ENCODE measurements at regions not wholly inside any gene's neighbourhood (a gene's known extent, or its start where the extent isn't known, plus 50 kb on each side); places are given as distances from the start of the nearest gene placed in this dataset.

DNA sequence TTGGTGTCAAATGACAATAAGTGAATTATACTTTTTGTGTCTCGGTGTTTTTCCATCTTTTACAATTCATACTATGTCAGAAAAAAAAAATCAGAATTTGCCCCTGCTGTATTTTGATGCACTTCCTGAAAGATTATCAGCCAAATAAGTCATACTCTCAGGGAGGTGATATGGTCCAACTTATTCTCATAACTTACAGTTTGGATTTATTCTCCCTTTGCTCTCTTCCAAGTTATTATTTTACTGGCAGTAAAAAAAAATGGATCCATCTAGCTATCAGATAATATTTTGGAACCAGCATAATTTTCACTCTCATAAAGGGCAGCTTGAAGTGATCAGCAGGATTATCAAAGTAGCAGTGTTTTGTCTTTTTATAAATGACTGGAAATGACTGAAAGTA, 337.1 kb downstream of the BMPER start:
- no peak overlapping the region for H2AFZ ChIP-seq (ENCODE audit: low read depth, low read length)
- H3K14ac ChIP-seq (ENCODE audit: low read length in 2 of 2) = no peak overlapping the region
- no CpG with 5 or more reads among the region's 1 CpG for WGBS
- no peaks in the 10 kb centered on the region for H3K79me1 ChIP-seq (replicated peaks; ENCODE audit: low read length, poor library complexity, severe bottlenecking)
- no peaks in the 10 kb centered on the region for H3K27me3 ChIP-seq (ENCODE audit: control insufficient read depth in 1 of 2, insufficient read depth in 1 of 2, low read length in 2 of 2)
- H4K8ac ChIP-seq (ENCODE audit: low read length) = no peak overlapping the region
- H3K4ac ChIP-seq (ENCODE audit: low read depth in 1 of 2, low read length in 2 of 2) = no peak overlapping the region
- no peak overlapping the region for H3K18ac ChIP-seq (ENCODE audit: low read depth in 1 of 2, low read length in 2 of 2)
- DNase-seq = no peak
- H4K91ac ChIP-seq (ENCODE audit: low read length) = no peak overlapping the region
- H3K9me3 ChIP-seq (ENCODE audit: control insufficient read depth, low read length) = no peaks in the 10 kb centered on the region
- H2BK12ac ChIP-seq (ENCODE audit: low read length in 2 of 2) = no peak overlapping the region
- no peak overlapping the region for H3K4me3 ChIP-seq (ENCODE audit: insufficient read depth in 1 of 2, low read depth in 1 of 2, low read length in 2 of 2)
- no peak overlapping the region for H2BK15ac ChIP-seq (ENCODE audit: low read depth, poor library complexity, severe bottlenecking)
- no peak overlapping the region for H3K27ac ChIP-seq (ENCODE audit: low read length, poor library complexity, severe bottlenecking)
- no peak overlapping the region for H3K23ac ChIP-seq (ENCODE audit: low read length in 2 of 2)
- no peak overlapping the region for H2AK5ac ChIP-seq (ENCODE audit: low read length, severe bottlenecking)
- no peak overlapping the region for H3K9ac ChIP-seq (ENCODE audit: low read length)
- no peak overlapping the region for H2BK120ac ChIP-seq (ENCODE audit: low read depth, low read length)
- H3K36me3 ChIP-seq (ENCODE audit: control insufficient read depth in 1 of 2, insufficient read depth in 2 of 2, low read depth in 1 of 2, low read length in 2 of 2) = no peaks in the 10 kb centered on the region
- no peak overlapping the region for H2BK5ac ChIP-seq (ENCODE audit: low read depth, low read length, poor library complexity, severe bottlenecking)
- H3K4me2 ChIP-seq (ENCODE audit: low read length, poor library complexity, severe bottlenecking) = no peak overlapping the region
- H3K4me1 ChIP-seq (ENCODE audit: control insufficient read depth, insufficient read depth, low read depth, low read length) = no peaks in the 10 kb centered on the region

- H3K79me1 ChIP-seq (replicated peaks; ENCODE audit: low read length, poor library complexity, severe bottlenecking) = no peaks in the 10 kb centered on the region
- no peak overlapping the region for H2AFZ ChIP-seq (ENCODE audit: low read depth, low read length)
- H3K9ac ChIP-seq (ENCODE audit: low read length) = no peak overlapping the region
- H2AK5ac ChIP-seq (ENCODE audit: low read length, severe bottlenecking) = no peak overlapping the region
- no peaks in the 10 kb centered on the region for H3K9me3 ChIP-seq (ENCODE audit: control insufficient read depth, low read length)
- no peak overlapping the region for H2BK120ac ChIP-seq (ENCODE audit: low read depth, low read length)
- no peak overlapping the region for H4K91ac ChIP-seq (ENCODE audit: low read length)
- H3K14ac ChIP-seq (ENCODE audit: low read length in 2 of 2) = no peak overlapping the region
- no peak overlapping the region for H3K27ac ChIP-seq (ENCODE audit: low read length, poor library complexity, severe bottlenecking)
- H3K18ac ChIP-seq (ENCODE audit: low read depth in 1 of 2, low read length in 2 of 2) = no peak overlapping the region
- H3K4me2 ChIP-seq (ENCODE audit: low read length, poor library complexity, severe bottlenecking) = no peak overlapping the region
- no peak overlapping the region for H3K4ac ChIP-seq (ENCODE audit: low read depth in 1 of 2, low read length in 2 of 2)
- WGBS = 96% methylated on average over 1 of the region's 4 CpGs
- no peak overlapping the region for H2BK12ac ChIP-seq (ENCODE audit: low read length in 2 of 2)
- no peak for DNase-seq
- H2BK15ac ChIP-seq (ENCODE audit: low read depth, poor library complexity, severe bottlenecking) = no peak overlapping the region
- no peaks in the 10 kb centered on the region for H3K27me3 ChIP-seq (ENCODE audit: control insufficient read depth in 1 of 2, insufficient read depth in 1 of 2, low read length in 2 of 2)
- no peak overlapping the region for H2BK5ac ChIP-seq (ENCODE audit: low read depth, low read length, poor library complexity, severe bottlenecking)
- no peaks in the 10 kb centered on the region for H3K4me1 ChIP-seq (ENCODE audit: control insufficient read depth, insufficient read depth, low read depth, low read length)
- H3K36me3 ChIP-seq (ENCODE audit: control insufficient read depth in 1 of 2, insufficient read depth in 2 of 2, low read depth in 1 of 2, low read length in 2 of 2) = no peaks in the 10 kb centered on the region
- no peak overlapping the region for H3K4me3 ChIP-seq (ENCODE audit: insufficient read depth in 1 of 2, low read depth in 1 of 2, low read length in 2 of 2)
- H3K23ac ChIP-seq (ENCODE audit: low read length in 2 of 2) = no peak overlapping the region
- no peak overlapping the region for H4K8ac ChIP-seq (ENCODE audit: low read length)
These were observed 339.9 kb downstream of the BMPER start for GRCh38 chr7:34245246-34245645.

- Histone ChIP-seq H3K18ac (ENCODE audit: low read depth in 1 of 2, low read length in 2 of 2) (peak overlapping the region in 1 of 2 experiments; percentile 32), H2BK12ac (ENCODE audit: low read length in 2 of 2) (no peak overlapping the region), H4K8ac (ENCODE audit: low read length) (no peak overlapping the region), H3K79me1 (replicated peaks; ENCODE audit: low read length, poor library complexity, severe bottlenecking) (no peaks in the 10 kb centered on the region), H3K4me3 (ENCODE audit: insufficient read depth in 1 of 2, low read depth in 1 of 2, low read length in 2 of 2) (no peak overlapping the region), H3K27ac (ENCODE audit: low read length, poor library complexity, severe bottlenecking) (no peak overlapping the region), H2AFZ (ENCODE audit: low read depth, low read length) (no peak overlapping the region), H2AK5ac (ENCODE audit: low read length, severe bottlenecking) (no peak overlapping the region), H2BK15ac (ENCODE audit: low read depth, poor library complexity, severe bottlenecking) (no peak overlapping the region), H3K9ac (ENCODE audit: low read length) (no peak overlapping the region), H3K4me1 (ENCODE audit: control insufficient read depth, insufficient read depth, low read depth, low read length) (no peaks in the 10 kb centered on the region), H3K4me2 (ENCODE audit: low read length, poor library complexity, severe bottlenecking) (no peak overlapping the region), H3K9me3 (ENCODE audit: control insufficient read depth, low read length) (no peaks in the 10 kb centered on the region), H3K36me3 (ENCODE audit: control insufficient read depth in 1 of 2, insufficient read depth in 2 of 2, low read depth in 1 of 2, low read length in 2 of 2) (no peaks in the 10 kb centered on the region), H2BK5ac (ENCODE audit: low read depth, low read length, poor library complexity, severe bottlenecking) (no peak overlapping the region), H3K14ac (ENCODE audit: low read length in 2 of 2) (no peak overlapping the region), H2BK120ac (ENCODE audit: low read depth, low read length) (no peak overlapping the region), H3K27me3 (ENCODE audit: control insufficient read depth in 1 of 2, insufficient read depth in 1 of 2, low read length in 2 of 2) (no peaks in the 10 kb centered on the region), H3K23ac (ENCODE audit: low read length in 2 of 2) (no peak overlapping the region), H3K4ac (ENCODE audit: low read depth in 1 of 2, low read length in 2 of 2) (no peak overlapping the region), H4K91ac (ENCODE audit: low read length) (no peak overlapping the region)
- WGBS = no CpG with 5 or more reads among the region's 1 CpG
- DNase-seq = peak; percentile 69
These were observed 342.1 kb downstream of the BMPER start for GRCh38 chr7:34247468-34247867.

- Histone ChIP-seq H4K91ac (ENCODE audit: low read length) (no peak overlapping the region), H3K4me3 (ENCODE audit: insufficient read depth in 1 of 2, low read depth in 1 of 2, low read length in 2 of 2) (no peak overlapping the region), H3K4ac (ENCODE audit: low read depth in 1 of 2, low read length in 2 of 2) (no peak overlapping the region), H3K14ac (ENCODE audit: low read length in 2 of 2) (no peak overlapping the region), H2AFZ (ENCODE audit: low read depth, low read length) (no peak overlapping the region), H2BK120ac (ENCODE audit: low read depth, low read length) (no peak overlapping the region), H3K27ac (ENCODE audit: low read length, poor library complexity, severe bottlenecking) (no peak overlapping the region), H4K8ac (ENCODE audit: low read length) (no peak overlapping the region), H3K4me1 (ENCODE audit: control insufficient read depth, insufficient read depth, low read depth, low read length) (no peaks in the 10 kb centered on the region), H2BK12ac (ENCODE audit: low read length in 2 of 2) (no peak overlapping the region), H3K23ac (ENCODE audit: low read length in 2 of 2) (no peak overlapping the region), H3K18ac (ENCODE audit: low read depth in 1 of 2, low read length in 2 of 2) (no peak overlapping the region), H3K79me1 (replicated peaks; ENCODE audit: low read length, poor library complexity, severe bottlenecking) (no peaks in the 10 kb centered on the region), H3K36me3 (ENCODE audit: control insufficient read depth in 1 of 2, insufficient read depth in 2 of 2, low read depth in 1 of 2, low read length in 2 of 2) (no peaks in the 10 kb centered on the region), H2BK5ac (ENCODE audit: low read depth, low read length, poor library complexity, severe bottlenecking) (no peak overlapping the region), H3K27me3 (ENCODE audit: control insufficient read depth in 1 of 2, insufficient read depth in 1 of 2, low read length in 2 of 2) (no peaks in the 10 kb centered on the region), H2BK15ac (ENCODE audit: low read depth, poor library complexity, severe bottlenecking) (no peak overlapping the region), H3K9me3 (ENCODE audit: control insufficient read depth, low read length) (no peaks in the 10 kb centered on the region), H2AK5ac (ENCODE audit: low read length, severe bottlenecking) (no peak overlapping the region), H3K4me2 (ENCODE audit: low read length, poor library complexity, severe bottlenecking) (no peak overlapping the region), H3K9ac (ENCODE audit: low read length) (no peak overlapping the region)
- WGBS = 92% methylated on average over 2 of the region's 2 CpGs
- no peak for DNase-seq
These were observed 343.9 kb downstream of the BMPER start for GRCh38 chr7:34249192-34249591.

All from mesenchymal stem cell (in vitro differentiated cells and primary cell).